MM.1S (cell line): ENCODE measurements at regions not wholly inside any gene's neighbourhood (a gene's known extent, or its start where the extent isn't known, plus 50 kb on each side); places are given as distances from the start of the nearest gene placed in this dataset.

Source experiments
- EZH2 ChIP-seq: fragments of 300-600 bp; sonication (generic); optimal IDR thresholded peaks from 2 replicates; pipeline ENCODE3; 2017; ENCODE audit warnings: low read depth, mild to moderate bottlenecking, antibody characterized with exemption, low read length, mixed read lengths
- TF ChIP-seq, protein P1 (sequence below): fragments of 300-600 bp; sonication (generic); IDR thresholded peaks from 2 replicates; pipeline ENCODE4 v1.5.1; 2016; ENCODE audit warnings: antibody characterized with exemption, low read length, mixed read lengths

DNA sequence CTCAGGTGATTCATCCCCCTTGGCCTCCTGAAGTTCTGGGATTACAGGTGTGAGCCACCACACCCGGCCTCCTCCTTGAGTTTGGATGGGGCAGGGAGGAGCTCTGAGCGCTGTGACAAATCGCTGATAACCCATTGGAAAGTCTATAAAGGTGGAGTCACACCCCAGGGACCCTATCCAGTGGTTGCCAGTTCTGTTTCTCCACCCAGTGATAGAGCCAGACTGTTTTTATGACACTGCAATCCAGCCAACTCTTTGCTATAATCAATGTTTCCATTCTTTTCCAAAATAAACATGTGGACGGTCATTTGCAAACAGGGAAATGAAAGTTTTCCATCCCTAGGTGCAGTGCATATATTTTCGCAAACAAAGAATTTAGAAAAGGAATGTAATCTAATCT lies 142.0 kb upstream of the PELI2 start:
- TF ChIP-seq, protein P1, sequence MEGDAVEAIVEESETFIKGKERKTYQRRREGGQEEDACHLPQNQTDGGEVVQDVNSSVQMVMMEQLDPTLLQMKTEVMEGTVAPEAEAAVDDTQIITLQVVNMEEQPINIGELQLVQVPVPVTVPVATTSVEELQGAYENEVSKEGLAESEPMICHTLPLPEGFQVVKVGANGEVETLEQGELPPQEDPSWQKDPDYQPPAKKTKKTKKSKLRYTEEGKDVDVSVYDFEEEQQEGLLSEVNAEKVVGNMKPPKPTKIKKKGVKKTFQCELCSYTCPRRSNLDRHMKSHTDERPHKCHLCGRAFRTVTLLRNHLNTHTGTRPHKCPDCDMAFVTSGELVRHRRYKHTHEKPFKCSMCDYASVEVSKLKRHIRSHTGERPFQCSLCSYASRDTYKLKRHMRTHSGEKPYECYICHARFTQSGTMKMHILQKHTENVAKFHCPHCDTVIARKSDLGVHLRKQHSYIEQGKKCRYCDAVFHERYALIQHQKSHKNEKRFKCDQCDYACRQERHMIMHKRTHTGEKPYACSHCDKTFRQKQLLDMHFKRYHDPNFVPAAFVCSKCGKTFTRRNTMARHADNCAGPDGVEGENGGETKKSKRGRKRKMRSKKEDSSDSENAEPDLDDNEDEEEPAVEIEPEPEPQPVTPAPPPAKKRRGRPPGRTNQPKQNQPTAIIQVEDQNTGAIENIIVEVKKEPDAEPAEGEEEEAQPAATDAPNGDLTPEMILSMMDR: no peak
- no peak for TF ChIP-seq EZH2
